Hypothalamus (tissue), 51 donors: ENCODE measurements at regions not wholly inside any gene's neighbourhood (a gene's known extent, or its start where the extent isn't known, plus 50 kb on each side); places are given as distances from the start of the nearest gene placed in this dataset.
"Not testable (repeated sequence)": the region's sequence is repeated elsewhere in the genome, so short reads cannot be mapped to it uniquely, and the experiment has no call there.

ENCODE experiments used
- DNase-seq, 51 donors: peaks; one replicate each; lab custom pipeline; 2025; lab: John Stamatoyannopoulos, UW

GRCh38 chr2:142521492-142521891 is 356.0 kb upstream of the KYNU start:
- no peak for DNase-seq

GRCh38 chr2:142515493-142515892 is 362.0 kb upstream of the KYNU start:
- no peak for DNase-seq

- no peak for DNase-seq
Measured at GRCh38 chr2:142509401-142509800, 368.1 kb upstream of the KYNU start.

- DNase-seq: no peak
Measured at GRCh38 chr2:142504754-142505153, 372.7 kb upstream of the KYNU start.

- DNase-seq: no peak
Measured at GRCh38 chr2:142502402-142502801, 371.6 kb upstream of the LRP1B start.

- DNase-seq: no peak
Measured at GRCh38 chr2:142495141-142495540, 364.3 kb upstream of the LRP1B start.

- not testable (repeated sequence) for DNase-seq
Measured at GRCh38 chr2:142489631-142490030, 358.8 kb upstream of the LRP1B start.

GRCh38 chr2:142484111-142484510 is 353.3 kb upstream of the LRP1B start:
- no peak for DNase-seq

- DNase-seq: no peak
Measured at GRCh38 chr2:142483653-142484052, 352.8 kb upstream of the LRP1B start.

- DNase-seq: no peak
Measured at GRCh38 chr2:142478206-142478605, 347.4 kb upstream of the LRP1B start.

GRCh38 chr2:142472382-142472781 is 341.6 kb upstream of the LRP1B start:
- DNase-seq: no peak

GRCh38 chr2:142467321-142467720 is 336.5 kb upstream of the LRP1B start:
- no peak for DNase-seq

GRCh38 chr2:142463047-142463446 is 332.2 kb upstream of the LRP1B start:
- DNase-seq: no peak

GRCh38 chr2:142462306-142462705 is 331.5 kb upstream of the LRP1B start:
- no peak for DNase-seq

GRCh38 chr2:142445551-142446072 is 314.8 kb upstream of the LRP1B start:
- no peak for DNase-seq

GRCh38 chr2:142445023-142445422 is 314.2 kb upstream of the LRP1B start:
- no peak for DNase-seq

- DNase-seq: no peak
Measured at GRCh38 chr2:142435847-142436246, 305.0 kb upstream of the LRP1B start.

GRCh38 chr2:142426064-142426463 is 295.2 kb upstream of the LRP1B start:
- no peak for DNase-seq

GRCh38 chr2:142425551-142425950 is 294.7 kb upstream of the LRP1B start:
- DNase-seq: no peak

GRCh38 chr2:142423603-142424002 is 292.8 kb upstream of the LRP1B start:
- DNase-seq: no peak

- DNase-seq: no peak
Measured at GRCh38 chr2:142422769-142423168, 292.0 kb upstream of the LRP1B start.

GRCh38 chr2:142422041-142422440 is 291.2 kb upstream of the LRP1B start:
- no peak for DNase-seq

- DNase-seq: not testable (repeated sequence)
Measured at GRCh38 chr2:142418699-142419098, 287.9 kb upstream of the LRP1B start.
